DMS53 treated with DMSO at 0.1 percent for 48 hours (cell line): ENCODE measurements at regions not wholly inside any gene's neighbourhood (a gene's known extent, or its start where the extent isn't known, plus 50 kb on each side); places are given as distances from the start of the nearest gene placed in this dataset.

Experiments used
- DNase-seq: peaks from one replicate; lab custom pipeline; 2025; ENCODE audit not compliant: unreplicated experiment; lab: John Stamatoyannopoulos, UW

GRCh38 chr12:34340534-34341361 lies 318.5 kb downstream of the ALG10 start:
- no peak for DNase-seq

- DNase-seq = no peak
Observed at GRCh38 chr12:34341362-34341733, 319.1 kb downstream of the ALG10 start.

GRCh38 chr12:34342048-34342447 lies 319.8 kb downstream of the ALG10 start:
- no peak for DNase-seq

GRCh38 chr12:34343345-34343744 lies 321.0 kb downstream of the ALG10 start:
- no peak for DNase-seq

- DNase-seq = no peak
Observed at GRCh38 chr12:34343766-34344165, 321.5 kb downstream of the ALG10 start.

- DNase-seq = no peak
Observed at GRCh38 chr12:34344851-34345522, 322.7 kb downstream of the ALG10 start.

- DNase-seq = no peak
Observed at GRCh38 chr12:34345801-34346200, 323.5 kb downstream of the ALG10 start.

GRCh38 chr12:34346372-34347034 lies 324.2 kb downstream of the ALG10 start:
- DNase-seq = no peak

DNA sequence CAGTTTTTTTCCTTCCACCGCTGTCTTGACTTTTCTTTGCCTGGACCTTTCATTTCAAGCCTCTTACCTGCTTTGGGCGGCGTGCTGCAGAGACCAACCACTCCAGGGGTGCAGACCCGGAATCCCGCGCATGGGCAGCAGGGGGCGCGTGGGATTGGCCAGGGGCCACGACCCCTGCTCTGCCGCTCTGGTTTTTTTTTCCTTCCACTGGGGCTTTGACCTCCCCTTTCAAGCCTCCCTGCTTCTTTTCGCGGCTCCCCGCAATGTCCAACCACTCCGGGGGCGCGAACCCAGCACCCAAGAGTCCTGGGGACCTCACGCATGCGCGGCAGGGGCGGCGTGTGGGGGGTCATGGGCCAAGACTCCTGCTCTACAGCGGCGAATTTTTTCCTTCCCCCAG lies 325.1 kb downstream of the ALG10 start:
- no peak for DNase-seq

- DNase-seq = no peak
Observed at GRCh38 chr12:34348064-34348463, 325.8 kb downstream of the ALG10 start.

DNA sequence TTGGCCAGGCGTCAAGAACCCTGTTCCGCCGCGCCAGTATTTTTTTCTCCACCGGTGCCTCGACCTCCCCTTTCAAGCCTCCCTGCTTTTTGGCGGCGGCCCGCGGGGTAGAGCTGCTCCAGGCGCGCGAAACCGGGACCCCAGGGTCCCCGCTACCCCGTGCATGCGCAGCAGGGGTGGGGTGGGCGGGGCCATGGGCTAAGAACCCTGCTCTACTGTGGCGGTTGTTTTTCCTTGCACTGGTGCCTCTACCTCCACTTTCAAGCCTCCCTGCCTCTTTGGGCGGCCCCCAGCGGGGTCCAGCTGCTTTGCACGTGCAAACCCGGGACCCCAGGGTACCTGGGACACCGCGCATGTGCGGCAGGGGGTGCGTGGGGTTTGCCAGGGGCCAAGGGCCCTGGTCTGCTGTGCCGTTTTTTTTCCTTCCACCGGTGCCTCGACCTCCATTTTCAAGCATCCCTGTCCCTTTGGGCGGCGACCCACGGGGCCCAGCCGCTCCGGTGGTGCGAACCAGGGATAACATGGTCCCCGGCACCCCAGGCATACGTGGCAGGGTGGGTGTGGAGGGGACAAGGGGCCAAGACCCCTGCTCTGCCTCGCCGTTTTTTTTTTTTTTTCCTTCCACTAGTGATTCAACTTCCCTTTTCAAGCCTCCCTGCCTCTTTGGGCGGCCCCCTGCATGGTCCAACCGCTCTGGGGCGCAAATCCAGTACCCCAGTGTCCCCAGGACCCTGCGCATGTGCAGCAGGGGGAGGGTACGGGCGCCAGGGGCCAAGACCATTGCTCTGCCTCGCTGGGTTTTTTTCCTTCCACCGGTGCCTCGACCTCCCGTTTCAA lies 326.8 kb downstream of the ALG10 start:
- no peak for DNase-seq

DNA sequence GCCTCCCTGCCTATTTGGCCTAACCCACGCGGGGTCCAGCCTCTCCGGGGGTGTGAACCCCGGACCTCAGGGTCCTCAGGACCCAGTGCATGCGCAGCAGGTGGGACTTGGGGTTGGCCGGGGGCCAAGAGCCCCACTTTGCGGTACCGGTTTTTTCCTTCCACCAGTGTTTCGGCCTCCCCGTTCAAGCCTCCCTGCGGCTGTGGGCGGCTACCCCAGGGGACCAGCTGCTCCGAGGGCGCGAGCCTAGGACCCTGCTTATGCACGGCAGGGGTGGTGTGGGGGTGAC lies 327.3 kb downstream of the ALG10 start:
- no peak for DNase-seq

GRCh38 chr12:34350092-34351041 lies 328.1 kb downstream of the ALG10 start:
- DNase-seq = no peak

GRCh38 chr12:34352098-34352497 lies 329.8 kb downstream of the ALG10 start:
- no peak for DNase-seq

GRCh38 chr12:34354239-34355200 lies 332.2 kb downstream of the ALG10 start:
- DNase-seq = no peak

DNA sequence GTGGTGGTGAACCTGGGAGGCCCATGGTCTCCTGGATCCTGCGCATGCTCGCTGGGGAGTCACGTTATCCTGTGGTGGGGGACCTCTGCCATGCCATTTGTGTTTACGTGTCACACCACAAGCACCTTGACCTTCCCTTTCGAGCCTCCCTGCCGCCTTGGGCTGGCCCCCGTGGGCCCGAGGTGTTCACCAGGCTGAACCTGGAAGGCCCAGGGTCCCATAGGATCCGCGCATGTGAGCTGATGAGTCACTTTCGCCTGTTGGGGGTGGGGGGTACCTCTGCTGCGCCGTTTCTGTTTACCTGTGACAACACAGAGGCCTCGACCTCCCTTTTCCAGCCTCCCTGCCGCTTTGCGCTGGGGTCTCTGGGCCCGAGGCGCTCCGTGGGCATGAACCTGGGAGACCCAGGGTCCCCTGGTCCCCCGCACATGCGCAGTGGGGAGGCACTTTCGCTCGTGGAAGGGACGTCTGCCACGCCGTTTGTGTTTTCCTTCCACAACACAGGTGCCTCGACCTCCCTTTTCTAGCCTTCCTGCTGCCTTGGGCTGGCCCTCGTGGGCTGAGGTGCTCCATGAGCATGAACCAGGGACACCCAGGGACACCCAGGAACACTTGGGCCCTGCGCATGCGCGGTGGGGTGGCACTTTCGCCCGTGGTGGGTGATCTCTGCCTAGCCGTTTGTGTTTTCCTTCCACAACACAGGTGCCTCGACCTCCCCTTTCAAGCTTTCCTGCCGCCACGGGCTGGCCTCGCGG lies 334.1 kb downstream of the ALG10 start:
- no peak for DNase-seq

GRCh38 chr12:34357791-34358190 lies 335.5 kb downstream of the ALG10 start:
- no peak for DNase-seq

GRCh38 chr12:34358198-34358597 lies 335.9 kb downstream of the ALG10 start:
- no peak for DNase-seq
